ENCODE measurements at regions not wholly inside any gene's neighbourhood (a gene's known extent, or its start where the extent isn't known, plus 50 kb on each side); places are given as distances from the start of the nearest gene placed in this dataset.

GRCh38 chr3:34198309-34198708 is 399.9 kb downstream of the PDCD6IP start:
- no peak overlapping the region for H3K4me3 ChIP-seq (ENCODE audit: low read depth in 2 of 2, low read length in 2 of 2)
- H3K27ac ChIP-seq (ENCODE audit: low read length): no peak overlapping the region
- no peaks in the 10 kb centered on the region for H3K9me3 ChIP-seq (ENCODE audit: control insufficient read depth, insufficient read depth, low read depth, low read length)
- H3K4me1 ChIP-seq (ENCODE audit: control insufficient read depth, insufficient read depth, low read length): no peaks in the 10 kb centered on the region
- in situ Hi-C loops (cut with HindIII; ENCODE audit: low pct_unique_long_range_greater_than_20kb, low sequenced_read_pairs) (no loop called here), intact Hi-C loops (cut with micrococcal nuclease; ENCODE audit: unreplicated experiment) (no loop called here)
- no peaks in the 10 kb centered on the region for H3K36me3 ChIP-seq (ENCODE audit: control insufficient read depth, insufficient read depth, low read length)
- DNase-seq (ENCODE audit: low read depth, low spot score): no peak
- TF ChIP-seq REST (IDR thresholded peaks at IDR 0.05; ENCODE audit: insufficient read depth in 1 of 2, low read depth in 2 of 2, low read length in 1 of 2) (no peak), SIN3A (IDR thresholded peaks at IDR 0.05; ENCODE audit: borderline replicate concordance, insufficient read depth, low read depth, low read length) (no peak), TCF7L2 (IDR thresholded peaks at IDR 0.05; ENCODE audit: low read depth, low read length) (no peak), POLR2AphosphoS5 (IDR thresholded peaks at IDR 0.05; ENCODE audit: low read depth, low read length) (no peak), CTCF (IDR thresholded peaks at IDR 0.05) (no peak)
- CTCF ChIA-PET: no interaction called here
- no peak for ATAC-seq
- no peaks in the 10 kb centered on the region for H3K27me3 ChIP-seq (ENCODE audit: control insufficient read depth, insufficient read depth, low read length)
- POLR2A ChIA-PET: no interaction called here
- no TSS peak for BruUV-seq (replicated peaks)

GRCh38 chr3:34200576-34200975 is 402.1 kb downstream of the PDCD6IP start:
- no TSS peak for BruUV-seq (replicated peaks)
- CTCF ChIA-PET: no interaction called here

GRCh38 chr3:34202975-34203374 is 404.5 kb downstream of the PDCD6IP start:
- DNase-seq (ENCODE audit: low read depth, low spot score) (no peak), ATAC-seq (no peak)
- Histone ChIP-seq H3K36me3 (ENCODE audit: control insufficient read depth, insufficient read depth, low read length) (no peaks in the 10 kb centered on the region), H3K4me1 (ENCODE audit: control insufficient read depth, insufficient read depth, low read length) (no peaks in the 10 kb centered on the region), H3K9me3 (ENCODE audit: control insufficient read depth, insufficient read depth, low read depth, low read length) (no peaks in the 10 kb centered on the region), H3K27me3 (ENCODE audit: control insufficient read depth, insufficient read depth, low read length) (no peaks in the 10 kb centered on the region), H3K27ac (ENCODE audit: low read length) (no peak overlapping the region), H3K4me3 (ENCODE audit: low read depth in 2 of 2, low read length in 2 of 2) (no peak overlapping the region)
- in situ Hi-C loops (cut with HindIII; ENCODE audit: low pct_unique_long_range_greater_than_20kb, low sequenced_read_pairs): no loop called here
- intact Hi-C loops (cut with micrococcal nuclease; ENCODE audit: unreplicated experiment): no loop called here
- ChIA-PET CTCF (no interaction called here), POLR2A (interaction anchor here (0.6 kb wide), 1 partner anchor 324 kb away, joined by 3 read pairs; no protein-coding TSS in a partner anchor)
- no peak for TF ChIP-seq CTCF (IDR thresholded peaks at IDR 0.05)
- TF ChIP-seq REST (IDR thresholded peaks at IDR 0.05; ENCODE audit: insufficient read depth in 1 of 2, low read depth in 2 of 2, low read length in 1 of 2): no peak
- no peak for TF ChIP-seq TCF7L2 (IDR thresholded peaks at IDR 0.05; ENCODE audit: low read depth, low read length)
- TF ChIP-seq SIN3A (IDR thresholded peaks at IDR 0.05; ENCODE audit: borderline replicate concordance, insufficient read depth, low read depth, low read length): no peak
- TF ChIP-seq POLR2AphosphoS5 (IDR thresholded peaks at IDR 0.05; ENCODE audit: low read depth, low read length): no peak
- BruUV-seq (replicated peaks): no TSS peak

More at GRCh38 chr3:34200576-34200975, 402.1 kb downstream of the PDCD6IP start:
- Histone ChIP-seq H3K27ac (ENCODE audit: low read length) (no peak overlapping the region), H3K27me3 (ENCODE audit: control insufficient read depth, insufficient read depth, low read length) (no peaks in the 10 kb centered on the region), H3K9me3 (ENCODE audit: control insufficient read depth, insufficient read depth, low read depth, low read length) (no peaks in the 10 kb centered on the region), H3K36me3 (ENCODE audit: control insufficient read depth, insufficient read depth, low read length) (no peaks in the 10 kb centered on the region), H3K4me3 (ENCODE audit: low read depth in 2 of 2, low read length in 2 of 2) (no peak overlapping the region), H3K4me1 (ENCODE audit: control insufficient read depth, insufficient read depth, low read length) (no peaks in the 10 kb centered on the region)
- in situ Hi-C loops (cut with HindIII; ENCODE audit: low pct_unique_long_range_greater_than_20kb, low sequenced_read_pairs): no loop called here
- intact Hi-C loops (cut with micrococcal nuclease; ENCODE audit: unreplicated experiment): no loop called here
- no peak for ATAC-seq
- POLR2A ChIA-PET: no interaction called here
- no peak for DNase-seq (ENCODE audit: low read depth, low spot score)
- TF ChIP-seq SIN3A (IDR thresholded peaks at IDR 0.05; ENCODE audit: borderline replicate concordance, insufficient read depth, low read depth, low read length): no peak
